Naive thymus-derived CD4-positive, alpha-beta T cell (primary cell): ENCODE measurements at regions not wholly inside any gene's neighbourhood (a gene's known extent, or its start where the extent isn't known, plus 50 kb on each side); places are given as distances from the start of the nearest gene placed in this dataset.

Source experiments
- ATAC-seq: fragments of 150-1000 bp; cut with Tn5 transposase; 2 replicates; pipeline ENCODE4 v1.10.0; 2021; ENCODE audit warnings: mild to moderate bottlenecking, moderate library complexity
- CTCF ChIA-PET: fragments of 350-600 bp; sonication (Branson Sonifier 250); formaldehyde crosslinking; loops from one replicate; lab custom pipeline; 2021; ENCODE audit warnings: antibody characterized with exemption; lab: Charles Lee
- POLR2A ChIA-PET: fragments of 350-600 bp; sonication (Branson Sonifier 250); formaldehyde crosslinking; loops from one replicate; lab custom pipeline; 2021; ENCODE audit warnings: antibody characterized with exemption, inconsistent platforms; lab: Charles Lee
- DNase-seq, 9 donors: peaks; one replicate each; pipeline versions ENCODE4 v3.0.0 to v3.0.0-alpha.2; 2020 to 2022; ENCODE audit warnings: mixed read lengths in 1 of 9
- H3K27ac ChIP-seq: one replicate; pipeline ENCODE4 v1.7.0; 2013; ENCODE audit warnings: mild to moderate bottlenecking, low read depth, low read length, moderate library complexity
- H3K27me3 ChIP-seq, 2 donors: one replicate each; pipeline ENCODE4 v1.7.0; 2013; ENCODE audit warnings: low read length in 2 of 2, mild to moderate bottlenecking in 2 of 2, moderate library complexity in 2 of 2; ENCODE audit not compliant: control insufficient read depth in 2 of 2, insufficient read depth in 2 of 2
- H3K36me3 ChIP-seq, 3 experiments: 1 replicate in 2 of 3; 2 replicates in 1 of 3; pipeline ENCODE4 v1.7.0; 2013; ENCODE audit warnings: low read length in 3 of 3, mild to moderate bottlenecking in 3 of 3, moderate library complexity in 1 of 3; ENCODE audit not compliant: insufficient read depth in 3 of 3, control insufficient read depth in 2 of 3
- H3K4me1 ChIP-seq, 2 donors: one replicate each; pipeline ENCODE4 v1.7.0; 2013; ENCODE audit warnings: low read length in 2 of 2, mild to moderate bottlenecking in 2 of 2, moderate library complexity in 1 of 2; ENCODE audit not compliant: control insufficient read depth in 2 of 2, insufficient read depth in 2 of 2
- H3K4me3 ChIP-seq: 2 replicates; pipeline ENCODE4 v1.7.0; 2013; ENCODE audit warnings: mild to moderate bottlenecking, low read length
- H3K9me3 ChIP-seq, 3 experiments: 1 replicate in 2 of 3; 2 replicates in 1 of 3; pipeline ENCODE4 v1.7.0; 2013; ENCODE audit warnings: low read length in 3 of 3; ENCODE audit not compliant: control insufficient read depth in 2 of 3
- H3K27ac Mint-ChIP-seq, 9 donors: one replicate each; pipeline ENCODE4 v1.8.0; 2020 to 2022; ENCODE audit warnings: mixed read lengths in 9 of 9, mild to moderate bottlenecking in 8 of 9, moderate library complexity in 5 of 9, inconsistent platforms in 2 of 9
- H3K27me3 Mint-ChIP-seq, 5 donors: one replicate each; pipeline ENCODE4 v1.8.0; 2021 to 2022; ENCODE audit warnings: mixed read lengths in 5 of 5, mild to moderate bottlenecking in 1 of 5
- H3K36me3 Mint-ChIP-seq, 5 donors: one replicate each; pipeline ENCODE4 v1.8.0; 2020 to 2022; ENCODE audit warnings: mixed read lengths in 5 of 5, mild to moderate bottlenecking in 3 of 5, inconsistent platforms in 1 of 5
- H3K4me1 Mint-ChIP-seq, 7 donors: one replicate each; pipeline ENCODE4 v1.8.0; 2020 to 2022; ENCODE audit warnings: mixed read lengths in 7 of 7, mild to moderate bottlenecking in 3 of 7, inconsistent platforms in 1 of 7
- H3K4me3 Mint-ChIP-seq, 10 donors: one replicate each; pipeline ENCODE4 v1.8.0; 2020 to 2022; ENCODE audit warnings: mild to moderate bottlenecking in 10 of 10, mixed read lengths in 10 of 10, moderate library complexity in 6 of 10, inconsistent platforms in 2 of 10
- H3K9me3 Mint-ChIP-seq, 11 donors: one replicate each; pipeline ENCODE4 v1.8.0; 2020 to 2022; ENCODE audit warnings: mixed read lengths in 11 of 11, mild to moderate bottlenecking in 4 of 11, inconsistent platforms in 1 of 11, moderate library complexity in 1 of 11
- intact Hi-C, 2 donors: fragments of 100-400 bp; cut with micrococcal nuclease; formaldehyde crosslinking; loops; one replicate each; pipeline ENCODE4 v1.15.1; 2023

- Histone ChIP-seq H3K27me3 (no peaks in the 10 kb centered on the region), H3K4me3 (no peak overlapping the region), H3K36me3 (no peaks in the 10 kb centered on the region), H3K27ac (no peak overlapping the region), H3K4me1 (no peaks in the 10 kb centered on the region), H3K9me3 (no peaks in the 10 kb centered on the region)
- peaks cover 0 to 4% (median 0%) of the 10 kb centered on the region in 7 donors for H3K4me1 Mint-ChIP-seq
- DNase-seq: no peak
- H3K27ac Mint-ChIP-seq: no peak overlapping the region
- no peak overlapping the region for H3K4me3 Mint-ChIP-seq
- no peaks in the 10 kb centered on the region for H3K36me3 Mint-ChIP-seq
- ChIA-PET POLR2A (no interaction called here), CTCF (no interaction called here)
- peaks cover 0 to 3% (median 0%) of the 10 kb centered on the region in 11 donors for H3K9me3 Mint-ChIP-seq
- no peak for ATAC-seq
- intact Hi-C loops: no loop called here
- H3K27me3 Mint-ChIP-seq: peaks cover 0 to 22% (median 4%) of the 10 kb centered on the region in 5 donors
Observed at GRCh38 chr1:4408380-4408779, 246.0 kb upstream of the AJAP1 start.

- Mint-ChIP-seq H3K4me1 (peaks cover 0 to 4% (median 0%) of the 10 kb centered on the region in 7 donors), H3K27me3 (peaks cover 0 to 27% (median 0%) of the 10 kb centered on the region in 5 donors), H3K9me3 (peaks cover 0 to 12% (median 5%) of the 10 kb centered on the region in 11 donors), H3K4me3 (no peak overlapping the region), H3K36me3 (no peaks in the 10 kb centered on the region), H3K27ac (no peak overlapping the region)
- no peak for ATAC-seq
- Histone ChIP-seq H3K27me3 (no peaks in the 10 kb centered on the region), H3K4me3 (no peak overlapping the region), H3K4me1 (no peaks in the 10 kb centered on the region), H3K36me3 (no peaks in the 10 kb centered on the region), H3K27ac (no peak overlapping the region), H3K9me3 (no peaks in the 10 kb centered on the region)
- intact Hi-C loops: no loop called here
- POLR2A ChIA-PET: no interaction called here
- no peak for DNase-seq
- CTCF ChIA-PET: no interaction called here
Observed at GRCh38 chr1:4411862-4412261, 242.5 kb upstream of the AJAP1 start.

- Mint-ChIP-seq H3K9me3 (peaks cover 1 to 22% (median 9%) of the 10 kb centered on the region in 11 donors), H3K27me3 (peaks cover 0 to 27% (median 19%) of the 10 kb centered on the region in 5 donors), H3K36me3 (peaks cover 0 to 1% (median 0%) of the 10 kb centered on the region in 5 donors), H3K4me3 (no peak overlapping the region), H3K4me1 (no peaks in the 10 kb centered on the region), H3K27ac (no peak overlapping the region)
- intact Hi-C loops: no loop called here
- DNase-seq: no peak
- CTCF ChIA-PET: no interaction called here
- no peak overlapping the region for H3K4me3 ChIP-seq
- no peak for ATAC-seq
- no peaks in the 10 kb centered on the region for H3K27me3 ChIP-seq
- H3K4me1 ChIP-seq: no peaks in the 10 kb centered on the region
- H3K9me3 ChIP-seq: no peaks in the 10 kb centered on the region
- no peaks in the 10 kb centered on the region for H3K36me3 ChIP-seq
- H3K27ac ChIP-seq: no peak overlapping the region
- POLR2A ChIA-PET: no interaction called here
Observed at GRCh38 chr1:4415476-4415875, 238.9 kb upstream of the AJAP1 start.

- Histone ChIP-seq H3K27ac (no peak overlapping the region), H3K36me3 (no peaks in the 10 kb centered on the region), H3K9me3 (no peaks in the 10 kb centered on the region), H3K4me1 (no peaks in the 10 kb centered on the region), H3K27me3 (no peaks in the 10 kb centered on the region), H3K4me3 (no peak overlapping the region)
- DNase-seq (no peak), ATAC-seq (no peak)
- H3K9me3 Mint-ChIP-seq: peaks cover 2 to 28% (median 9%) of the 10 kb centered on the region in 11 donors
- CTCF ChIA-PET: no interaction called here
- H3K27ac Mint-ChIP-seq: no peak overlapping the region
- intact Hi-C loops: no loop called here
- no peaks in the 10 kb centered on the region for H3K4me1 Mint-ChIP-seq
- peaks cover 0 to 4% (median 0%) of the 10 kb centered on the region in 5 donors for H3K36me3 Mint-ChIP-seq
- H3K4me3 Mint-ChIP-seq: no peak overlapping the region
- H3K27me3 Mint-ChIP-seq: peaks cover 0 to 30% (median 22%) of the 10 kb centered on the region in 5 donors
- POLR2A ChIA-PET: no interaction called here
Observed at GRCh38 chr1:4416189-4416588, 238.2 kb upstream of the AJAP1 start.

- Histone ChIP-seq H3K4me1 (no peaks in the 10 kb centered on the region), H3K36me3 (no peaks in the 10 kb centered on the region), H3K27ac (no peak overlapping the region), H3K27me3 (no peaks in the 10 kb centered on the region), H3K4me3 (no peak overlapping the region), H3K9me3 (no peaks in the 10 kb centered on the region)
- H3K4me3 Mint-ChIP-seq: no peak overlapping the region
- no peak for DNase-seq
- peaks cover 2 to 29% (median 9%) of the 10 kb centered on the region in 11 donors for H3K9me3 Mint-ChIP-seq
- peaks cover 0 to 4% (median 0%) of the 10 kb centered on the region in 5 donors for H3K36me3 Mint-ChIP-seq
- intact Hi-C loops: no loop called here
- no peak overlapping the region for H3K27ac Mint-ChIP-seq
- POLR2A ChIA-PET: no interaction called here
- ATAC-seq: no peak
- CTCF ChIA-PET: no interaction called here
- H3K27me3 Mint-ChIP-seq: peaks cover 0 to 35% (median 32%) of the 10 kb centered on the region in 5 donors
- H3K4me1 Mint-ChIP-seq: no peaks in the 10 kb centered on the region
Observed at GRCh38 chr1:4418021-4418420, 236.4 kb upstream of the AJAP1 start.

- H3K9me3 ChIP-seq: no peaks in the 10 kb centered on the region
- Mint-ChIP-seq H3K4me1 (no peaks in the 10 kb centered on the region), H3K9me3 (peaks cover 0 to 19% (median 8%) of the 10 kb centered on the region in 11 donors), H3K4me3 (no peak overlapping the region), H3K27me3 (peaks cover 0 to 35% (median 27%) of the 10 kb centered on the region in 5 donors), H3K27ac (no peak overlapping the region), H3K36me3 (peaks cover 0 to 4% (median 0%) of the 10 kb centered on the region in 5 donors)
- H3K27ac ChIP-seq: no peak overlapping the region
- ChIA-PET POLR2A (no interaction called here), CTCF (no interaction called here)
- no peaks in the 10 kb centered on the region for H3K36me3 ChIP-seq
- intact Hi-C loops: no loop called here
- ATAC-seq (no peak), DNase-seq (no peak)
- no peaks in the 10 kb centered on the region for H3K27me3 ChIP-seq
- H3K4me3 ChIP-seq: no peak overlapping the region
- no peaks in the 10 kb centered on the region for H3K4me1 ChIP-seq
Observed at GRCh38 chr1:4421986-4422385, 232.4 kb upstream of the AJAP1 start.

GRCh38 chr1:4422504-4423289 lies 231.7 kb upstream of the AJAP1 start:
- no peak for ATAC-seq

More at GRCh38 chr1:4422504-4423289, 231.7 kb upstream of the AJAP1 start:
- Mint-ChIP-seq H3K27ac (no peak overlapping the region), H3K9me3 (peaks cover 0 to 19% (median 8%) of the 10 kb centered on the region in 11 donors), H3K4me1 (no peaks in the 10 kb centered on the region), H3K36me3 (peaks cover 0 to 4% (median 0%) of the 10 kb centered on the region in 5 donors), H3K4me3 (no peak overlapping the region), H3K27me3 (peaks cover 0 to 31% (median 24%) of the 10 kb centered on the region in 5 donors)
- ChIA-PET POLR2A (no interaction called here), CTCF (no interaction called here)
- DNase-seq: no peak
- no peaks in the 10 kb centered on the region for H3K9me3 ChIP-seq
- intact Hi-C loops: no loop called here
- H3K27ac ChIP-seq: no peak overlapping the region
- no peak overlapping the region for H3K4me3 ChIP-seq
- H3K27me3 ChIP-seq: no peaks in the 10 kb centered on the region
- no peaks in the 10 kb centered on the region for H3K36me3 ChIP-seq
- H3K4me1 ChIP-seq: no peaks in the 10 kb centered on the region
